ENCODE measurements at regions not wholly inside any gene's neighbourhood (a gene's known extent, or its start where the extent isn't known, plus 50 kb on each side); places are given as distances from the start of the nearest gene placed in this dataset.

DNA sequence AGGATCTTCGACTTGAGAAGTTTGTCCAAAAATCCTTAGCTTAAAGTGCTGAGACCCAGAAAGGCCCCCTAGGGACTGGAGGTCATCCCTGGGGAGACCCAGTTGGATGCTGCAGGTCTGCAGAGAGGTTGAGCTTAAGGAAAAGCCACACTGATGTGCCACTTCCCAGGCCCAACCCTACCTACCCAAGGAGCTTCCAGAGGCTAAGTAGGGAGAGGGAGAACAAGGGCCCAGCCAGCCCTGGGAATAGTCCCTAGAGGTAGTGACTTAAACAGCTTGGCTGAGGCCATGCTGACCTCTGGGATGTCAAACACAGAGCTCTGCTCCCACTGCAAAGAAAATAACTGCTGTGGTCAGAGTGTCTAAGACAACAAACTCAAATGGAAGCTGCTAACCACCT lies 693.7 kb downstream of the MATN1 start:
- no peak for TF ChIP-seq EZH2phosphoT487 (IDR thresholded peaks at IDR 0.05; ENCODE audit: borderline replicate concordance)
- TF ChIP-seq, protein P1, sequence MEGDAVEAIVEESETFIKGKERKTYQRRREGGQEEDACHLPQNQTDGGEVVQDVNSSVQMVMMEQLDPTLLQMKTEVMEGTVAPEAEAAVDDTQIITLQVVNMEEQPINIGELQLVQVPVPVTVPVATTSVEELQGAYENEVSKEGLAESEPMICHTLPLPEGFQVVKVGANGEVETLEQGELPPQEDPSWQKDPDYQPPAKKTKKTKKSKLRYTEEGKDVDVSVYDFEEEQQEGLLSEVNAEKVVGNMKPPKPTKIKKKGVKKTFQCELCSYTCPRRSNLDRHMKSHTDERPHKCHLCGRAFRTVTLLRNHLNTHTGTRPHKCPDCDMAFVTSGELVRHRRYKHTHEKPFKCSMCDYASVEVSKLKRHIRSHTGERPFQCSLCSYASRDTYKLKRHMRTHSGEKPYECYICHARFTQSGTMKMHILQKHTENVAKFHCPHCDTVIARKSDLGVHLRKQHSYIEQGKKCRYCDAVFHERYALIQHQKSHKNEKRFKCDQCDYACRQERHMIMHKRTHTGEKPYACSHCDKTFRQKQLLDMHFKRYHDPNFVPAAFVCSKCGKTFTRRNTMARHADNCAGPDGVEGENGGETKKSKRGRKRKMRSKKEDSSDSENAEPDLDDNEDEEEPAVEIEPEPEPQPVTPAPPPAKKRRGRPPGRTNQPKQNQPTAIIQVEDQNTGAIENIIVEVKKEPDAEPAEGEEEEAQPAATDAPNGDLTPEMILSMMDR (conservative IDR thresholded peaks at IDR 0.05; ENCODE audit: low read length) = no peak
